Stomach (tissue), 8 donors: ENCODE measurements at regions not wholly inside any gene's neighbourhood (a gene's known extent, or its start where the extent isn't known, plus 50 kb on each side); places are given as distances from the start of the nearest gene placed in this dataset.
A peak's percentile ranks its signal among the peaks of the same experiment; 100 is the strongest.

ENCODE experiments used
- DNase-seq, 2 donors: peaks; one replicate each; pipeline versions ENCODE4 v3.0.0 to v3.0.0-alpha.2; 2013 to 2019
- H3K27ac ChIP-seq, 5 donors: fragments of 200-600 bp in 4 of 5; sonication (generic) in 4 of 5; one replicate each; pipeline ENCODE4 v1.5.1; 2013 to 2019; ENCODE audit warnings: mild to moderate bottlenecking in 1 of 5, moderate library complexity in 1 of 5
- H3K27me3 ChIP-seq, 3 donors: fragments of 200-600 bp; sonication (generic); one replicate each; pipeline ENCODE4 v1.5.1; 2017 to 2019; ENCODE audit warnings: mixed run types in 1 of 3
- H3K36me3 ChIP-seq, 4 donors: fragments of 200-600 bp; sonication (generic); 1 replicate in 3 of 4; 2 replicates in 1 of 4; pipeline ENCODE4 v1.5.1; 2016 to 2019
- H3K4me1 ChIP-seq, 4 donors: fragments of 200-600 bp; sonication (generic); one replicate each; pipeline ENCODE4 v1.5.1; 2016 to 2019
- H3K4me3 ChIP-seq, 4 donors: fragments of 200-600 bp; sonication (generic) in 3 of 4; one replicate each; pipeline ENCODE4 v1.5.1; 2016 to 2019; ENCODE audit warnings: mild to moderate bottlenecking in 1 of 4
- H3K9me3 ChIP-seq, 4 donors: fragments of 200-600 bp; sonication (generic); one replicate each; pipeline ENCODE4 v1.5.1; 2016 to 2019
- CTCF ChIP-seq, 7 experiments: fragments of 450-650 bp in 4 of 7; fragments of 200-600 bp in 3 of 7; sonication (generic) in 3 of 7; IDR thresholded peaks; one replicate each; pipeline ENCODE4 v1.5.1; 2016 to 2019; ENCODE audit warnings: antibody characterized with exemption in 7 of 7, control low read depth in 2 of 7, mild to moderate bottlenecking in 1 of 7
- EP300 ChIP-seq: sonication (generic); formaldehyde crosslinking; IDR thresholded peaks from one replicate; pipeline ENCODE4 v1.6.1; 2017; ENCODE audit warnings: antibody characterized with exemption
- POLR2A ChIP-seq, 4 donors: fragments of 450-650 bp; IDR thresholded peaks; one replicate each; pipeline ENCODE4 v1.6.1; 2016; ENCODE audit warnings: antibody characterized with exemption in 4 of 4, control low read depth in 2 of 4, mild to moderate bottlenecking in 1 of 4, moderate library complexity in 1 of 4
- POLR2AphosphoS5 ChIP-seq, 3 donors: sonication (generic); formaldehyde crosslinking; IDR thresholded peaks; one replicate each; pipeline ENCODE4 v1.6.1; 2016; ENCODE audit warnings: antibody characterized with exemption in 3 of 3
- WGBS, 5 donors: extraction: QIAGEN DNeasy Blood & Tissue Kit in 3 of 5; methylation state at CpG; one replicate each; pipeline versions ENCODE4 v1.1.5 to v1.1.7; 2013 to 2018; 5-methylcytosine and 5-hydroxymethylcytosine counted together
- intact Hi-C: fragments of 100-400 bp; cut with DNase I; formaldehyde crosslinking; loops from one replicate; pipeline ENCODE4 v1.15.1; 2023; ENCODE audit warnings: low total_unique reads
- donor health status: healthy with polysubstance abuse.
- donor health status: Bipolar disorder and iron deficiency.
- donor health status: healthy.

GRCh38 chr2:129181433-129181832, 798.0 kb upstream of the RAB6C start:
- Histone ChIP-seq H3K9me3 (no peaks in the 10 kb centered on the region), H3K27me3 (no peaks in the 10 kb centered on the region), H3K4me1 (peaks cover 0 to 3% (median 0%) of the 10 kb centered on the region in 4 donors), H3K27ac (no peak overlapping the region), H3K4me3 (no peak overlapping the region), H3K36me3 (no peaks in the 10 kb centered on the region)
- TF ChIP-seq POLR2A (IDR thresholded peaks at IDR 0.05): no peak
- intact Hi-C loops: no loop called here
- DNase-seq: no peak
- 57 to 71% (median 61%) methylated on average over 1 of the region's 1 CpG for WGBS, 5 donors

GRCh38 chr2:129181963-129182362, 797.5 kb upstream of the RAB6C start:
- TF ChIP-seq CTCF (IDR thresholded peaks at IDR 0.05) (no peak), POLR2A (IDR thresholded peaks at IDR 0.05) (no peak), POLR2AphosphoS5 (IDR thresholded peaks at IDR 0.05) (no peak), EP300 (no peak)
- no peaks in the 10 kb centered on the region for H3K27me3 ChIP-seq
- H3K4me3 ChIP-seq: no peak overlapping the region
- H3K36me3 ChIP-seq: no peaks in the 10 kb centered on the region
- intact Hi-C loops: no loop called here
- peaks cover 0 to 3% (median 0%) of the 10 kb centered on the region in 4 donors for H3K4me1 ChIP-seq
- H3K27ac ChIP-seq: no peak overlapping the region
- WGBS, 5 donors: 79 to 89% (median 86%) methylated on average over 4 of the region's 4 CpGs
- DNase-seq: no peak
- no peaks in the 10 kb centered on the region for H3K9me3 ChIP-seq

GRCh38 chr2:129187343-129187742, 792.1 kb upstream of the RAB6C start:
- DNase-seq: no peak
- WGBS, 5 donors: 62 to 79% (median 79%) methylated on average over 3 of the region's 3 CpGs
- Histone ChIP-seq H3K27me3 (no peaks in the 10 kb centered on the region), H3K4me3 (no peak overlapping the region), H3K36me3 (no peaks in the 10 kb centered on the region), H3K9me3 (no peaks in the 10 kb centered on the region), H3K27ac (no peak overlapping the region), H3K4me1 (peaks cover 0 to 14% (median 8%) of the 10 kb centered on the region in 4 donors)
- intact Hi-C loops: no loop called here
- no peak for TF ChIP-seq POLR2AphosphoS5 (IDR thresholded peaks at IDR 0.05)
- TF ChIP-seq CTCF (IDR thresholded peaks at IDR 0.05): no peak
- TF ChIP-seq EP300: no peak
- no peak for TF ChIP-seq POLR2A (IDR thresholded peaks at IDR 0.05)

- Histone ChIP-seq H3K27ac (no peak overlapping the region), H3K36me3 (no peaks in the 10 kb centered on the region), H3K4me3 (no peak overlapping the region), H3K27me3 (no peaks in the 10 kb centered on the region), H3K9me3 (no peaks in the 10 kb centered on the region), H3K4me1 (peaks cover 4 to 21% (median 12%) of the 10 kb centered on the region in 4 donors)
- 90 to 96% (median 91%) methylated on average over 7 to 9 of the region's 9 CpGs for WGBS, 5 donors
- DNase-seq: no peak
- TF ChIP-seq POLR2A (IDR thresholded peaks at IDR 0.05) (no peak), POLR2AphosphoS5 (IDR thresholded peaks at IDR 0.05) (no peak), EP300 (no peak), CTCF (IDR thresholded peaks at IDR 0.05) (no peak)
- intact Hi-C loops: no loop called here
Measured at GRCh38 chr2:129188451-129188850, 791.0 kb upstream of the RAB6C start.

GRCh38 chr2:129189617-129190319, 789.7 kb upstream of the RAB6C start:
- H3K9me3 ChIP-seq: no peaks in the 10 kb centered on the region
- no peaks in the 10 kb centered on the region for H3K27me3 ChIP-seq
- H3K36me3 ChIP-seq: no peaks in the 10 kb centered on the region
- intact Hi-C loops: no loop called here
- WGBS, 5 donors: 77 to 84% (median 78%) methylated on average over 10 of the region's 10 CpGs
- H3K4me3 ChIP-seq: no peak overlapping the region
- H3K27ac ChIP-seq: peak overlapping the region in 1 of 5 donors; percentile 27
- no peak for DNase-seq
- no peak for TF ChIP-seq POLR2AphosphoS5 (IDR thresholded peaks at IDR 0.05)
- no peak for TF ChIP-seq POLR2A (IDR thresholded peaks at IDR 0.05)
- TF ChIP-seq CTCF (IDR thresholded peaks at IDR 0.05): no peak
- TF ChIP-seq EP300: no peak
- peaks cover 4 to 27% (median 18%) of the 10 kb centered on the region in 4 donors for H3K4me1 ChIP-seq
